Embryonic facial prominence (tissue), 1 donor: ENCODE measurements at regions not wholly inside any gene's neighbourhood (a gene's known extent, or its start where the extent isn't known, plus 50 kb on each side); places are given as distances from the start of the nearest gene placed in this dataset.
"Not testable (repeated sequence)": the region's sequence is repeated elsewhere in the genome, so short reads cannot be mapped to it uniquely, and the experiment has no call there.

Experiments used
- DNase-seq: peaks from one replicate; pipeline ENCODE4 v3.0.0-alpha.2; 2016; ENCODE audit errors: extremely low spot score

GRCh38 chr5:61215996-61216395 is 53.7 kb upstream of the SMIM15 start:
- DNase-seq: no peak

- no peak for DNase-seq
These were observed 54.5 kb upstream of the SMIM15 start for GRCh38 chr5:61216741-61217140.

- DNase-seq: no peak
These were observed 54.9 kb upstream of the SMIM15 start for GRCh38 chr5:61217214-61217613.

GRCh38 chr5:61228229-61228628 is 66.0 kb upstream of the SMIM15 start:
- no peak for DNase-seq

DNA sequence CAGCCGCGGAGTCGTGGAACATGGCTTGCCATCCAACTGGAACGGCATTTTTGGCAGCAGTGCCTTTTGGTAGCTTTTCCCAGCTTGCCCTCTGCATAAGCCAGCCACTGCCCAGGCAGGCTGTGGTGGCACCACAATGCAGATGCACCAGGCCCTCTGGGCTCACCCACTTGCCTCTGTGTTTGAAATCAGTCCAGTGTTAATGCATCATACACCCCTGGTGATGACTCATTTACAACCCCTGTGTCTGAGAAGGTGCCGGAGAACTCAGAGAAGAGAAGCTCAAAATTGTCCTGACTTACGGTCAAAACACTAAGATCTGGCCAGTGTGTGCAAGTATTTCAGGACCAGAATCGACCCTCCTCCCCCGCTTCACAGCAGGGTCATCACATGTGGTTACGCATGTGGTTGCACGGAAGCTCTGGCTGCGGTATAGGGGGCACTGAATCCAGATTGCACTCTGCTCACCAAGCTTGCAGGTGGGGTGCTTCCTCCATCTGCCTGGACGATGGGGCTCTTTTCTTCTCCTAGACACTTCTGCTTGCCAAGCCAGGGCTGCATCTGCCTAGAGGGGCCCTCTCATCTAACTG is 66.5 kb upstream of the SMIM15 start:
- DNase-seq: no peak

GRCh38 chr5:61229416-61229815 is 67.1 kb upstream of the SMIM15 start:
- no peak for DNase-seq

DNA sequence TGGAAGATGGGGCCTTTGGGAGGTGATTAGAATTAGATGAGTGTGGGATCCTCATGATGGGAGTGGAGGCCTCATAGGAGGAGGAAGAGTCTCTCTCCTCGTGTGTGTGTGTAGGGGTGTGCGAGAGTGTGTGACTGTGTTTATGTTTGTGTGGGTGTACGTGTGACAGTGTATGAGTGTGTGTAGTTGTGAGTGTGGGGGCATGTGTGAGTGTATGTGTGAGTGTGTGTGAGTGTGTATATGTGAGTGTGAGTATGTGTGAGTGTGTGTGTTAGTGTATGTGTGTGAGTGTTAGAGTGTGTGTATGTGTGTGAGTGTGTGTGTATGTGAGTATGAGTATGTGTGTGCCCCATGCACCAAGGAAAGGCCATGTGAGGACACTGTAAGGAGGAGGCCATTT is 68.2 kb upstream of the SMIM15 start:
- DNase-seq: no peak

- DNase-seq: no peak
These were observed 69.5 kb upstream of the SMIM15 start for GRCh38 chr5:61231813-61232212.

- DNase-seq: no peak
These were observed 70.3 kb upstream of the SMIM15 start for GRCh38 chr5:61232490-61233050.

- no peak for DNase-seq
These were observed 71.8 kb upstream of the SMIM15 start for GRCh38 chr5:61234019-61234418.

DNA sequence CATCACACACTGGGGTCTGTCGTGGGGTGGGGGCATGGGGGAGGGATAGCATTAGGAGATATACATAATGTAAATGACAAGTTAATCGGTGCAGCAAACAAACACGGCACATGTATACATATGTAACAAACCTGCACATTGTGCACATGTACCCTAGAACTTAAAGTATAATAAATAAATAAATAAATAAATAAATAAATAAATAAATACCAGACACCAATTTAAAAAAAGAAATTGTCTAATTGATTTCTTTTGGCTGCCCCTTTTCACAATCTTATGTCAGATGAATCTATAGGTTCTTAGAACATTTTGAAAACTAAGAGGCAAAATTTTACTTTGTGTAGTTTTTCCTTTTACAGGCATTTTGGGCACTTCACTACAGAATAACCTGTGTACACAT is 74.4 kb upstream of the SMIM15 start:
- not testable (repeated sequence) for DNase-seq

DNA sequence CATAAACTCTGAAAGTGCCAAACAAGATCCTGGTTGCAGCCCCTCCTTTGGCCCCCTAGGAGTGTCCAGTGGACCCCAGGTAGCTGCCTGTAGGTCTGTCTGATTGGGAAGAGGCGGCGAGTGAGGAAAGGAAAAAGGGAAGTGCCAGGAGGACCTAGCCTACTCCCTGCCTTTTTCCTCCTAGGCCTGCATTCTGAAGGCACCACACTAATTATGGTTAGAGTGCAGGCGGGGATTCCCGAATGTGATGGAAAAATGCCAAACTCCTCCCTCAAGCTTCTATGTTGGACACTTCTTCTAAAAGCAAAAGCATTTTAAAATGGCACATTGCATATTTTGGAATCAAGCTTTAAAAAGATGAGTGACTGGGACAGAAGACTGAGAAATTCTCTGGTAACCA is 83.2 kb upstream of the SMIM15 start:
- no peak for DNase-seq

GRCh38 chr5:61245936-61246335 is 83.7 kb upstream of the SMIM15 start:
- DNase-seq: no peak

DNA sequence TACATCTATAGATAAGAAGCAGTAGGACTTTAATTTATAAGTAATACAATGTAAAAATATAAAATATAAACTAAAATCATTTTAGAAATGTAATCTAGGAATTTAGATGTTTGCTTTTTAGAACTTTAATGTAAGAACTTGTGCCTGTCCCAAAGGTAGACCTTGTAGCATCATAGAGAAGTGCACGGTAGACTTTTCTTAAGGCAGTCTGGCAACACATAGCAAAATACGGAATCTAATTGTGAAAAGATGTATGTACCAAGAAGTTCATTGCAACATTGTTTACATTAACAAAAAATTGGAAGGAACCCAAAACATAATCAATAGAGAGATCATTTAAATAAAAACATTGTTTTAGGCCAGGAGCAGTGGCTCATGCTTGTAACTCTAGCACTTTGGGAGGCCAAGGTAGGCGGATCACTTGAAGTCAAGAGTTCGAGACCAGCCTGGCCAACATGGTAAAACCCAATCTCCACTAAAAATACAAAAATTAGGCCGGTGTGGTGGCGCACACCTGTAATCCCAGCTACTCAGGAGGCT is 84.6 kb upstream of the SMIM15 start:
- DNase-seq: no peak

DNA sequence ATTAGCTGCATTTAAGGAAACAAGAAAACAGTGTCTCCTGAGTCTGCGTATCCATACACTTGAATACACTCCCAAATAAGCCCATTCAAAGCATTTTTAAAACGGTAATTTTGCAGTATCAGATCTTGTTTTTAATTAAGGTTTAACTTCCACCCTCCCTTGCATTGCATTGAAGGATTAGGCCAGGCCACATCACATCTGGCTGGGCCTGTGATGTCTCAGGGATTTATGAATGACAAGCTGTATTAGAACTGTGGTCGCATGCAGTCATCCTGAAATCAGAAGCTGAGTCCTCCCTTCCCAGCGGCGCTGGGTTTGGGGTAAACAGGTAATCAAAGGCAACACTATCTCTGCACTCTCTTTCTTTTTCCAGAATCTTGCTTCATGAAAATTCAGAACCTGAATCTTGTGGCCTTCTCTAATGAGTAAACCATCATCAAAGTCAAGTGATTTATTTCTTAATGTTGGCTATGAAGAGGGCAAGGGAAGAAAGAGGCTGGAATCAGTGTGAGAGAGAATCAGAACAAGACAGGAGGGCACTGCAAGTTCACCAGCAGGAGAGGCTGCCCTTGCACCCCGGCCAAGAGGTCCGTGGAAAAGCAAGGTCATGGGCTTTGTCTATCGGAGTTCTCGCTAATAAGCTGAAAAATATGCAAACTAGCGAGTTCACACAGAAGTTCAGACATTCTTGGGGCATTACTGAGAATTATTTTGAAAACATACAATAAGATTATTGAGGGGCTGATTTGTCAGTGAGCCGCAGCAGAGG is 80.0 kb upstream of the ZSWIM6 start:
- DNase-seq: no peak

DNA sequence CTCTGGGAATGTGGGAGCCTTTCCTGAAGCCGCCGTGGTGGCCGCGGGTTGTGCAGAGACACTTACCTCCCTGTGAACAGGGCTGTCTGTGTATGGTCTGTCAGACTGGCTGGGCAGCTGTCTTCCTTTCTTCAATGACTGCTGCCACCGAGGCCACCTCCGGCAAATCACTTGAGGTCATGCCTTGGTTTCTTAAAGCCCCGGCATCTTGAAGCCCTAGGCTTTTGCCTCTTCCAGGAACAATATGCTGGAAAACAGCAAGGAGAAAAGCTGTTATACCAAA is 79.5 kb upstream of the ZSWIM6 start:
- peak; percentile 2 for DNase-seq

DNA sequence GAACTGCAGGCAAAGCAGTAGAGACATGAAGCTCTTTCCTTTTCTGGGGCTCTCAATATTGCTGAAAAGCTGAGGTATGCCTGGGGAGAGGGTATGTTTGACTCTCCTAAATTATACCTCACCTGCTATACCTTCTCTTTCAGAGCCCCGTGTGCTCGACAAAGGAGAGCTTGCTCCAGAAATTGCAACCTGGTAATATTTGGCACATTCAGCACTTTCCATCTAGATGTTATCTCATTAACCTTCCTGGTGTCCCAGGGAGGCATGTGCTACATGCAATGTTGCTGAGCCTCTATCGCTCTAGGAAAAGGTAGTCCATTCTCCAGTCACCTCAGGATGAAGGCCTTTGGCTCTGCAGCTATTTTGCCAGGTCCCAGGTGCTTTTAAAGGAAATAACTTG is 78.5 kb upstream of the ZSWIM6 start:
- DNase-seq: no peak

DNA sequence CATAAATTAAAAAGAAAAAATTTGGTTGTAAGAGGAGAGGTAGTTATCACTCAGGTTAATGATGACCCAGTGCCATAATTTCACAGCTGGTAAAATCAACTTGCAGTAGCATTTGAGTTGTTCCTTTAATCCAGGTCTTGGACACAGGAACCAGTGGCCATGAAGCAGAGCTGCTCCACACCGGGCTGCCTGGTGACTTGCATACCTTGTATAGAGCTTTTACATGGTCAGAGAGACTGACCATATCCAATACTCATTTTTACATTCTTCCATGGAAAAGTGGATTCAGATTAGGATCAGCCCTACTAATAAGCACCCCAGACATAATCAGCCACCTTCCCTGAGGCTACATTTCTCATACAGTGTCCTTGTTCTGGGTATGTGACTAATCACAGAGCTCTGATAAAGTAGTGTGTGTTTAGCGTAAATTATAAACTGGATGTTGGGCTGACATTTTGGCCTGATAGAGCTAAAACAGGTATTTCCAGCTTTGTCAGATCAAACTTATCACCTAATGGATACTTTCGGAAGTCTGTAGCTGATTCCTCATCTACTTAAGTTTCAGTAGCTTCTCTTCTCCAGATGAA is 77.0 kb upstream of the ZSWIM6 start:
- no peak for DNase-seq

DNA sequence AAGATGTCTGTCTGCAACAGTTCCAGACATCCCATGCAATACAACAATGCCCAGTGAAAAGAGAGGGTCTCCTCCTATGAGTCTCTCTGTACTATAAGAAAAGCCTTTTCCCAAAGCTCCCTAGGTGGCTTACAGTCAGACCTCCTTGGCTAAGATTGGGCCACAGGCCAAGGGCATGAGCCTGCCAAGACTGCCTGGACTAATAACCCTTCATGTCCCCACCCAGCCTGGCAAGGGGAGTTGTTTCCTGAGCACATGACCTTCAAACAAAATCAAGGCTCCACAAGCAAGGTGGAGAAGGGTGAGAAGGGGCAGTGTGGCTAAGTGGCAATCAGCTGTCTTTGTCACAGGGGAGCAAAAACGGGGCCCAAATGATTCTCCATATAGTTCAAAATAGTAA is 75.6 kb upstream of the ZSWIM6 start:
- DNase-seq: no peak

DNA sequence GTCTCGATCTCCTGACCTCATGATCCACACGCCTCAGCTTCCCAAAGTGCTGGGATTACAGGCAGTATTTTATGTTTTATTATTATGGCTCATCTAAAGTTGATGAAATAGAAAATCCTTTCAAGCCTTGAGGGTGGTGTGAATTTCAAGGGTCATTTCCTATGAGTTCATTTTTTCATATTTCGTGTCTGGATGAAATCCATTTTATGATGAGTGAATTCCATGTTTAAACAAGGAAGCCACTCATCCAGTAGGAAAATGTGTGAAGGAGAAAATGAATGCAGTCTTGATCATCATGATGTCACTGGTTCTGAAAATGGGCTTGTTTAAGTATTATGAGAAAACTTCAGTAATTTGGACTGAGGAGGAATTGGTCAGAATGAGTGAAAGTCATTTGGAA is 74.6 kb upstream of the ZSWIM6 start:
- DNase-seq: no peak

DNA sequence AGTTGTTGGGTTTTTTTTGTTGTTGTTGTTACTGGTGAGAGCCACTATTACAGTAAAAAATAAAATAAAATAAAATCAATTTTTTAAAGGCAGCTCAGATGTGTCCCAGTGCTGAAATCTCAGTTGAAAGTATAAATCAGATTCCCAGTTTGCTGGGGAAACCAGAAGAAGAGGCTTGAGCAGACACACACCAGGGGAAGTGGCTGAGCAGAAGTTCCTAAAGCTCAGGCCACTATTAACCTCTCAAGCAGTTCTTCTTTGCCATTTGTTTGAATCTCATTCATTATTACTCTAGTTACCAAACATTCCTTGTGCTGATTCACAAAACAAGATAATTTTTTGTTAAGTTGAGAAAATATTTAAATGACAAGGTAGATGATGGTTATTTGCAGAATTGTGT is 70.9 kb upstream of the ZSWIM6 start:
- no peak for DNase-seq

DNA sequence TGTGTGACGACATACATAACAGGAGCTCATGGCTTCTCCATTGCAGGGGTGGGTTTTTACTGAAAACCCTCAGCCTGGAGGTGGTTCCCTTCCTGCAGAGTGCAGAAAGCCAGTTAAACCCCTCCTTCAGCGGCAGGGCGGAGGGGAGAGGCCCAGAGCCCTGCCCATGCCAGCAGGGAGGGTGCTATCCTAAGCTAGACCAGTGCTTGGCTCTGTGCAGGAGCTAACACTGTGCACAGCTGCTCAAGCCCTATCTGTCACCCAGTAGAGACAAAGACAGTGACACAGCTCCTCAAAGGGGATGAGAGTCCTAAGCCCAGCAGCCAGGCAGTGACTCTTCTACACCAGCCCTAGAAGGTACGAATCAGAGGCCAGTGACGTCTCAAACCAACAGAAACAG is 70.0 kb upstream of the ZSWIM6 start:
- no peak for DNase-seq

DNA sequence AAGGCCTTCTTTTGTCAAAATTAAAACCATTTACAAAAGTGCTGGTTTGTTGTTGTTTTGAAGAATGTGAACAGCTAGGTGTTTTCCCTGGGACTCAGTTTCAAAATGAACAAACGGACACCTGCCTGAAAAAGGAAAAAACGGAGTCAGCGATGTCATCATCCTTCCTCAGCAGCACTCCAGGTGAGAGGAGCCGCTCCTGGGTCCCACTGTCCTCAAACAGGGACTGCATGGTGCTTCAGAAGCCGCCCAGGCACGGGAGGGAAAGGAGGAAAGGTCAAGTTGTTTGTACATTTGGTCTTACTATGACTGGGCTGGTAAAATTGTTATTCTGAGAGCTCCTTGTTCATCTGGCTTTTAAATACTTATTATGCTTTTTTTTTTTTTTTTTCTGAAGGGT is 69.0 kb upstream of the ZSWIM6 start:
- DNase-seq: no peak
